ENCODE measurements at regions not wholly inside any gene's neighbourhood (a gene's known extent, or its start where the extent isn't known, plus 50 kb on each side); places are given as distances from the start of the nearest gene placed in this dataset.

DNA sequence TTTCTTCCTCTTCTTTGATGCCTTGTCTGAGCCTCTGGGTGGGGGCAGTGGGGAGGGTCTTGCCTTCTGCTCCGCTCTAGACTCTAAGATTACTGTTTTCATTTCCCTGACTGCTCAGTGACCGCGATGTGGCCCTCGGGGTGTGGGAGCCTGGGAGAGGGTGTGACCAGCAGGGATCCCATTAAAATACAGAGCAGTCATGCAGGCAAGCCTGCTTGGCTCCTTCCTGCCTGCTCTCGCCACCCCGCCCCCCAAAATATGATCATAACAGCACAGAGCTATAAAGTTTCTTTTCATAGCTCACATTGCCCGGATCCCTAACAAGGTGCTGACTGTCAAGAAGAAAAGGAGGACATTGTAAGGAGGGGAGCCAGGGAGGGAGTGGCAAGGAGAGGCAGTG, 332.9 kb downstream of the RAB28 start:
- ATAC-seq, result no peak
- Histone ChIP-seq H3K36me3 (replicated peaks in 1 of 2; ENCODE audit: control insufficient read depth in 1 of 2, insufficient read depth in 2 of 2, low read length in 2 of 2) (no peaks in the 10 kb centered on the region), H3K9me3 (ENCODE audit: low read length) (no peaks in the 10 kb centered on the region), H3K27me3 (ENCODE audit: control insufficient read depth in 1 of 2, insufficient read depth in 2 of 2, low read length in 2 of 2) (no peaks in the 10 kb centered on the region; a peak in 1 of 5 replicates), H3K4me3 (replicated peaks in 1 of 3; ENCODE audit: insufficient read depth in 1 of 3, low read depth in 2 of 3, low read length in 3 of 3) (no peak overlapping the region), H3K79me2 (ENCODE audit: insufficient read depth, low read length) (no peaks in the 10 kb centered on the region), H3K9ac (ENCODE audit: insufficient read depth, low read depth, low read length) (no peak overlapping the region), H3K27ac (ENCODE audit: extremely low read length, insufficient read depth, low read length) (no peak overlapping the region), H3K4me2 (ENCODE audit: low read depth, low read length) (no peak overlapping the region), H2AFZ (ENCODE audit: low read length) (no peak overlapping the region), H4K20me1 (ENCODE audit: insufficient read depth, low read length) (no peaks in the 10 kb centered on the region), H3K4me1 (ENCODE audit: insufficient read depth, low read length) (no peaks in the 10 kb centered on the region)
- FAIRE-seq, result no peak
- CTCF ChIA-PET (ENCODE audit: low intra/inter-chr PET ratio, low total read pairs), result no interaction called here
- intact Hi-C loops (cut with micrococcal nuclease; ENCODE audit: unreplicated experiment), result no loop called here
- WGBS (ENCODE audit: low lambda C conversion rate), result 81% methylated on average over 7 of the region's 7 CpGs
- in situ Hi-C loops (cut with HindIII; ENCODE audit: extremely low pct_ligation_motif_present, low pct_unique_long_range_greater_than_20kb), result no loop called here
- TF ChIP-seq RXRB (CRISPR knock-in tag; IDR thresholded peaks at IDR 0.05; ENCODE audit: borderline replicate concordance) (no peak), SMAD9 (CRISPR knock-in tag; IDR thresholded peaks at IDR 0.05) (no peak), ZNF772 (CRISPR knock-in tag; IDR thresholded peaks at IDR 0.05) (no peak), ELF1 (CRISPR knock-in tag; IDR thresholded peaks at IDR 0.05) (no peak), ZNF224 (CRISPR knock-in tag; IDR thresholded peaks at IDR 0.05) (no peak), TAF1 (CRISPR knock-in tag; IDR thresholded peaks at IDR 0.05) (no peak), MBD4 (IDR thresholded peaks at IDR 0.05; ENCODE audit: borderline replicate concordance, low read length) (no peak), PCBP1 (IDR thresholded peaks at IDR 0.05; ENCODE audit: borderline replicate concordance, low read depth, low read length) (no peak)
- TF ChIP-seq, protein P1, sequence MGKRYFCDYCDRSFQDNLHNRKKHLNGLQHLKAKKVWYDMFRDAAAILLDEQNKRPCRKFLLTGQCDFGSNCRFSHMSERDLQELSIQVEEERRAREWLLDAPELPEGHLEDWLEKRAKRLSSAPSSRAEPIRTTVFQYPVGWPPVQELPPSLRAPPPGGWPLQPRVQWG (CRISPR knock-in tag; IDR thresholded peaks at IDR 0.05; ENCODE audit: borderline replicate concordance, low read depth), result no peak
- POLR2A ChIA-PET, result no interaction called here
- BruUV-seq (replicated peaks), result no TSS peak
- no peak for DNase-seq (ENCODE audit: low spot score)

All from HepG2 (cell line).